GM12874 (cell line): ENCODE measurements at regions not wholly inside any gene's neighbourhood (a gene's known extent, or its start where the extent isn't known, plus 50 kb on each side); places are given as distances from the start of the nearest gene placed in this dataset.

Experiments
- CTCF ChIP-seq: IDR thresholded peaks from 2 replicates; pipeline ENCODE4 v1.5.1; 2011; ENCODE audit warnings: low read depth, mild to moderate bottlenecking, control low read depth, low read length, moderate library complexity; ENCODE audit not compliant: insufficient read depth

GRCh38 chr1:244214009-244214967 lies 163.2 kb downstream of the ZBTB18 start:
- TF ChIP-seq CTCF: no peak

GRCh38 chr1:244216836-244217235 lies 165.8 kb downstream of the ZBTB18 start:
- TF ChIP-seq CTCF: no peak

- no peak for TF ChIP-seq CTCF
Measured at GRCh38 chr1:244217711-244218110, 166.6 kb downstream of the ZBTB18 start.

- no peak for TF ChIP-seq CTCF
Measured at GRCh38 chr1:244218220-244218619, 167.1 kb downstream of the ZBTB18 start.

- TF ChIP-seq CTCF: no peak
Measured at GRCh38 chr1:244219149-244219548, 168.1 kb downstream of the ZBTB18 start.

- no peak for TF ChIP-seq CTCF
Measured at GRCh38 chr1:244219802-244220201, 168.7 kb downstream of the ZBTB18 start.

- TF ChIP-seq CTCF: no peak
Measured at GRCh38 chr1:244220410-244220809, 169.3 kb downstream of the ZBTB18 start.
